Lower leg skin (tissue), 4 donors: ENCODE measurements at regions not wholly inside any gene's neighbourhood (a gene's known extent, or its start where the extent isn't known, plus 50 kb on each side); places are given as distances from the start of the nearest gene placed in this dataset.

Experiments
- DNase-seq, 2 donors: peaks; one replicate each; pipeline ENCODE4 v3.0.0-alpha.2; 2019; ENCODE audit warnings: low spot score in 2 of 2
- H3K4me3 ChIP-seq: fragments of 200-600 bp; sonication (generic); 2 replicates; pipeline ENCODE4 v1.5.1; 2017; ENCODE audit warnings: mild to moderate bottlenecking, low read depth; ENCODE audit not compliant: poor library complexity, severe bottlenecking
- POLR2A ChIP-seq, 2 donors: fragments of 450-650 bp; IDR thresholded peaks; one replicate each; pipeline ENCODE4 v1.6.1; 2016 to 2017; ENCODE audit warnings: antibody characterized with exemption in 2 of 2, mild to moderate bottlenecking in 1 of 2, moderate library complexity in 1 of 2
- WGBS, 2 donors: methylation state at CpG; one replicate each; pipeline ENCODE4 v1.1.5; 2018; 5-methylcytosine and 5-hydroxymethylcytosine counted together
- intact Hi-C: fragments of 100-400 bp; cut with DNase I; formaldehyde crosslinking; loops from one replicate; pipeline ENCODE4 v1.15.0; 2023; ENCODE audit warnings: low total_unique reads
- TF ChIP-seq, protein P1 (sequence below), 3 donors: fragments of 450-650 bp; IDR thresholded peaks; one replicate each; pipeline ENCODE4 v1.5.1; 2016; ENCODE audit warnings: antibody characterized with exemption in 3 of 3, mild to moderate bottlenecking in 3 of 3, moderate library complexity in 2 of 3

DNA sequence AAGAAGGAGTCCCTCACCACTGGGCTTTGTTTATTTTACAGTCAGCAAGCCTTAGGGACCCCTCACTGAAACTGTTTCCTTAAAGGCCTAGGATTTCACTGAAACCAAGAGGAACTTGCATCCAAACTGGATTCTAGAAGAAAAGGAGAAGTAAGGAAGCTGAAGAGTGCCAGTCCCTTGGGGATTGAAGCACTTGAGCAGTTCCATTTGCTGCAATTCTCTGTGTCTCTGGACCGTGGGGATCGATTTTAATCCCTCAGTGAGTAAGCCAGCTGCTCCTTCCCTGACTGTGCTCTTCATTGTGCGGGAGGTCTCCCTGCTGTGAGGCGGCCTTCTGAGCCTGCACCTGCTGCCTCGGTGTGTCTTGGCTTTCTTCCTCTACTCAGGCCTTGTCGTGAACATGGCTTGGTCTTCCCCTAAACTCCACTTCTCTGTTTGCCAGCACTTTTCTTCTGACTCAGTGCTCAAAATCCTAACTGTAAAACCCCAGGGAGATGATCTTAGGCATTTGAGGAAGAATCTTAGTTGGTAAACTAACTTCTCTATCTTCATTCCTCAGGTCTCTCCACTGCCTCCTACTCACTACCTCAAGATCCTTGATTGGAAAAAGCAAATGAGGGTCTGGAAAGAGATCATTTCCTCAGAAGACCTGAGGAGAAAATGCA lies 132.6 kb downstream of the SLC38A6 start:
- H3K4me3 ChIP-seq, result no peak overlapping the region
- TF ChIP-seq POLR2A (IDR thresholded peaks at IDR 0.05), result no peak
- TF ChIP-seq, protein P1, sequence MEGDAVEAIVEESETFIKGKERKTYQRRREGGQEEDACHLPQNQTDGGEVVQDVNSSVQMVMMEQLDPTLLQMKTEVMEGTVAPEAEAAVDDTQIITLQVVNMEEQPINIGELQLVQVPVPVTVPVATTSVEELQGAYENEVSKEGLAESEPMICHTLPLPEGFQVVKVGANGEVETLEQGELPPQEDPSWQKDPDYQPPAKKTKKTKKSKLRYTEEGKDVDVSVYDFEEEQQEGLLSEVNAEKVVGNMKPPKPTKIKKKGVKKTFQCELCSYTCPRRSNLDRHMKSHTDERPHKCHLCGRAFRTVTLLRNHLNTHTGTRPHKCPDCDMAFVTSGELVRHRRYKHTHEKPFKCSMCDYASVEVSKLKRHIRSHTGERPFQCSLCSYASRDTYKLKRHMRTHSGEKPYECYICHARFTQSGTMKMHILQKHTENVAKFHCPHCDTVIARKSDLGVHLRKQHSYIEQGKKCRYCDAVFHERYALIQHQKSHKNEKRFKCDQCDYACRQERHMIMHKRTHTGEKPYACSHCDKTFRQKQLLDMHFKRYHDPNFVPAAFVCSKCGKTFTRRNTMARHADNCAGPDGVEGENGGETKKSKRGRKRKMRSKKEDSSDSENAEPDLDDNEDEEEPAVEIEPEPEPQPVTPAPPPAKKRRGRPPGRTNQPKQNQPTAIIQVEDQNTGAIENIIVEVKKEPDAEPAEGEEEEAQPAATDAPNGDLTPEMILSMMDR (IDR thresholded peaks at IDR 0.05), result no peak
- WGBS, 2 donors, result 69 to 71% methylated on average over 6 of the region's 6 CpGs
- intact Hi-C loops, result no loop called here
- peak in 1 of 2 donors; percentile 23 for DNase-seq

DNA sequence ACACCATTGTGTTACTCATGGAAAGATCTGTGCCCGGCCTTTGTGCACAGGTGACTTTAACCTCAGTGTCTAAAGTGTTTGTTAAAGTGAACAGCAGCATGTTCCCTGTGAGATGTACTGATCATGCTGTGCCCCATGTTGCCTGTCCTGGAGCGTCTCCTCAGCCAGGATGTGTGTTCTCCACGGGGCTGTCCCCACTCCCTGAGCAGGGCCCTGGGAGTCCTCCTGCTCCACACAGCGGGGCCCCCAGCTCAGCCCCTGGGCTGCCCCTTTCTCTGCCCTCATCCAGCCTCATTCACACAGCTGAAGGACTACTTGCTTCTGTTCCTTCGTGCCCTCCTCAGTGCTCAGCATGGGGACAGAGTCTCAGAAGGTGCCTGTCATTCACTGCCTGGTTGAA lies 131.5 kb downstream of the SLC38A6 start:
- no peak for TF ChIP-seq POLR2A (IDR thresholded peaks at IDR 0.05)
- TF ChIP-seq, protein P1 (IDR thresholded peaks at IDR 0.05), result no peak
- H3K4me3 ChIP-seq, result no peak overlapping the region
- 93 to 97% methylated on average over 5 of the region's 5 CpGs for WGBS, 2 donors
- DNase-seq, result peak in 1 of 2 donors; percentile 71
- intact Hi-C loops, result no loop called here

DNA sequence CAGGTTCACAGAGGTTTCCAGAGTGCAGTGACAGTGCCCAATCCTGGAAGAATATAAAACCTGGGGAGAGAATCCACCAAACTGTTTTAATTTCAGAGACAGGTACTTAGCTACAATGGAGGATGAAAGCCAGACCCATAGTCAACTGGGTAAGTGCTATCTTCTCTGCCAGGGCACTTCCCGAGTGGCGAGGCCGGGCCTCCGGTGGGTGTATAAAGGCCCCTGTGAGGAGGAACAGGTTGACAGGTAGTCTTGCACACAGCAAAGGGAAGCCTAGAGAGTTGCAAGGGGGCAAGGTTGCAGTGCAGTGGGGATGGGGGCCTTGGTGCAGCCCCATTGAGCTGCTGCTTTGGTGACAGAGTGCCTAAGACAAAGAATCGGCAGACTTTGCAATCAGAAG lies 130.7 kb downstream of the SLC38A6 start:
- intact Hi-C loops, result no loop called here
- H3K4me3 ChIP-seq, result no peak overlapping the region
- peak in 1 of 2 donors; percentile 53 for DNase-seq
- 88 to 100% methylated on average over 5 of the region's 5 CpGs for WGBS, 2 donors
- no peak for TF ChIP-seq POLR2A (IDR thresholded peaks at IDR 0.05)
- TF ChIP-seq, protein P1 (IDR thresholded peaks at IDR 0.05), result no peak

DNA sequence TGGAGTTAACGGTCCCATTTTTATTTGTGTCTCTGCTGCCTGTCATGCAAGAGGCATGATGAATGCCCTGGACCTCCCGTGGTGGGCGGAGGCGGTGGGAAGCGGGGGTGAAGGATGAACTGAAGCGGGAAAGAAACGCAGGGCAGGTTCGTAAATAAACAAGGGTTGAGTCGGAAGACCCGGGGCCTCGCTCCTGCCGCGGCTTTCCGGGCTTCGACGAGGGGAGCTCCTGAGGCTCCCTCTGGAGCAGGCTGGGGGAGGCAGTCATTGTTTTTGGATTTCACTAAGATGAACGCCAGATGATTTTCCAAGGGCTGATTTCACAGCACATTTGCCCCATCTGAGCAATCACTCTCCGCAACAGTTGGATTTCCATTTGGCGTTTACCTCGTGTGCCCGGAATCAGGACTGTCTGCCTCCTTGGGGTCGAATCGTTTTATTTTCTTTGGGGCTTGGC lies 130.2 kb downstream of the SLC38A6 start:
- H3K4me3 ChIP-seq, result no peak overlapping the region
- 46 to 56% methylated on average over 23 of the region's 23 CpGs for WGBS, 2 donors
- TF ChIP-seq, protein P1 (IDR thresholded peaks at IDR 0.05), result no peak
- TF ChIP-seq POLR2A (IDR thresholded peaks at IDR 0.05), result no peak
- intact Hi-C loops, result no loop called here
- DNase-seq, result peak in 1 of 2 donors; percentile 84

DNA sequence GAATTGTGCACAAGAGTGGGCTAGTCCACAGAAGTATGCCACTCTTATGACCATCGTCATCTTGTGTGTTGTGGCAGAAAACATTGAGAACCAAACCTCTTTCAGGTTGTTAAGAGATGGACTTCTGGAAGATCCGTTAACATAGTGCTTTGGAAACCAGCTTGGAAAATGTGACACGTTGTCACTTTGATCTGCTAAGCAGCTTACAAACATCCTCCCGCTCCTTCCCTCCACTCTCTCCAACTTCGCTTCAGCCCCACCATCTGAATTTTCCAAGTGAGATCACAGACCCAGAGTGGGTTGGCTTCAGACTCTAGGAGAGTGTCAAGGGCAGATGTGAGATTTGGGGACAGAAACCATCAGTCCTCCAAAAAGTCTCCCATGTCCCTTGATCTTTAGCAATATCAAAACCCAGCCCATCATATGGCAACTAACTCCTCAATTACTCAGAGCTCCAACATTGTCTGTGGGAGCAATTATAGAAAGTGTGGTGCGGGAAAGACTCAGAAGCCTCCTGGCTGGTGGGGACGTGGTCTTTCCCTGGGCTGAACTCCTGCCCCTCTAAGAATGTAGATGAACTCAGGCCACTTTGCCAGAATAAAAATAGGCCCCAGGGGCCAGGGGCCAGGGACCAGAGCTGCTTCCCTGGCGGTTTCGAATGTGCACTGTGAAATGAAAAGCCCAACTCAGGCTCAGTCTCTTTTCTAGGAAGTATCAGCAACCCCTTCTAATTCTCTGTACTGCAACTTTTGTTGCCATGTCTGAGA lies 129.5 kb downstream of the SLC38A6 start:
- peak in 1 of 2 donors; percentile 49 for DNase-seq
- H3K4me3 ChIP-seq, result no peak overlapping the region
- WGBS, 2 donors, result 69 to 73% methylated on average over 9 of the region's 9 CpGs
- no peak for TF ChIP-seq POLR2A (IDR thresholded peaks at IDR 0.05)
- TF ChIP-seq, protein P1 (IDR thresholded peaks at IDR 0.05), result no peak
- intact Hi-C loops, result no loop called here
